Tibial nerve (tissue), 4 donors: ENCODE measurements at regions not wholly inside any gene's neighbourhood (a gene's known extent, or its start where the extent isn't known, plus 50 kb on each side); places are given as distances from the start of the nearest gene placed in this dataset.

Experiments used
- EP300 ChIP-seq, 2 donors: sonication (generic); formaldehyde crosslinking; IDR thresholded peaks; one replicate each; pipeline ENCODE4 v1.6.1; 2017; ENCODE audit warnings: antibody characterized with exemption in 2 of 2, mild to moderate bottlenecking in 1 of 2
- POLR2A ChIP-seq, 2 donors: fragments of 450-650 bp; IDR thresholded peaks; one replicate each; pipeline ENCODE4 v1.6.1; 2017; ENCODE audit warnings: antibody characterized with exemption in 2 of 2, mild to moderate bottlenecking in 2 of 2, moderate library complexity in 2 of 2
- TF ChIP-seq, protein P1 (sequence below), 5 experiments: fragments of 200-600 bp in 3 of 5; fragments of 450-650 bp in 2 of 5; sonication (generic) in 3 of 5; IDR thresholded peaks; one replicate each; pipeline ENCODE4 v1.5.1; 2016 to 2019; ENCODE audit warnings: antibody characterized with exemption in 5 of 5, mild to moderate bottlenecking in 3 of 5, moderate library complexity in 2 of 5

DNA sequence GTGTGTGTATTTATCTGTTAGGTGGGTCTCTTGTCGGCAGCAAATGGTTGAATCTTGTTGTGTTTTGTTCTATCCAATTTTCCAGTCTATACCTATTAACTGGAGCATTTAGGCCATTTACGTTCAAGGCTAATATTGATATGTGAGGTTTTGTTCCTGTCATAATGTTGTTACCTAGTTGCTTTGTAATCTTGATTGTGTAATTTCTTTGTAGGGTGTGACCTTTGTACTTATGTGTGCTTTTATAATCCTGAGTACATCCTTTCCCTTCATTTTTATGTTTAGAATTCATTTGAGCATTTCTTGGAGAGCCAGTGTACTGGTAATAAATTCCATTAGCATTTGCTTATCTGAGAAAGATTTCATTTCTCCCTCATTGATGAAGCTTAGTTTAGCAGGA lies 83.0 kb upstream of the MIR17HG start:
- TF ChIP-seq POLR2A (IDR thresholded peaks at IDR 0.05) (no peak), EP300 (IDR thresholded peaks at IDR 0.05) (no peak)
- TF ChIP-seq, protein P1, sequence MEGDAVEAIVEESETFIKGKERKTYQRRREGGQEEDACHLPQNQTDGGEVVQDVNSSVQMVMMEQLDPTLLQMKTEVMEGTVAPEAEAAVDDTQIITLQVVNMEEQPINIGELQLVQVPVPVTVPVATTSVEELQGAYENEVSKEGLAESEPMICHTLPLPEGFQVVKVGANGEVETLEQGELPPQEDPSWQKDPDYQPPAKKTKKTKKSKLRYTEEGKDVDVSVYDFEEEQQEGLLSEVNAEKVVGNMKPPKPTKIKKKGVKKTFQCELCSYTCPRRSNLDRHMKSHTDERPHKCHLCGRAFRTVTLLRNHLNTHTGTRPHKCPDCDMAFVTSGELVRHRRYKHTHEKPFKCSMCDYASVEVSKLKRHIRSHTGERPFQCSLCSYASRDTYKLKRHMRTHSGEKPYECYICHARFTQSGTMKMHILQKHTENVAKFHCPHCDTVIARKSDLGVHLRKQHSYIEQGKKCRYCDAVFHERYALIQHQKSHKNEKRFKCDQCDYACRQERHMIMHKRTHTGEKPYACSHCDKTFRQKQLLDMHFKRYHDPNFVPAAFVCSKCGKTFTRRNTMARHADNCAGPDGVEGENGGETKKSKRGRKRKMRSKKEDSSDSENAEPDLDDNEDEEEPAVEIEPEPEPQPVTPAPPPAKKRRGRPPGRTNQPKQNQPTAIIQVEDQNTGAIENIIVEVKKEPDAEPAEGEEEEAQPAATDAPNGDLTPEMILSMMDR (IDR thresholded peaks at IDR 0.05) = no peak
